NCI-H187 (cell line): ENCODE measurements at regions not wholly inside any gene's neighbourhood (a gene's known extent, or its start where the extent isn't known, plus 50 kb on each side); places are given as distances from the start of the nearest gene placed in this dataset.

ENCODE experiments used
- DNase-seq, 2 experiments: peaks; one replicate each; lab custom pipeline; 2025; lab: John Stamatoyannopoulos, UW

DNA sequence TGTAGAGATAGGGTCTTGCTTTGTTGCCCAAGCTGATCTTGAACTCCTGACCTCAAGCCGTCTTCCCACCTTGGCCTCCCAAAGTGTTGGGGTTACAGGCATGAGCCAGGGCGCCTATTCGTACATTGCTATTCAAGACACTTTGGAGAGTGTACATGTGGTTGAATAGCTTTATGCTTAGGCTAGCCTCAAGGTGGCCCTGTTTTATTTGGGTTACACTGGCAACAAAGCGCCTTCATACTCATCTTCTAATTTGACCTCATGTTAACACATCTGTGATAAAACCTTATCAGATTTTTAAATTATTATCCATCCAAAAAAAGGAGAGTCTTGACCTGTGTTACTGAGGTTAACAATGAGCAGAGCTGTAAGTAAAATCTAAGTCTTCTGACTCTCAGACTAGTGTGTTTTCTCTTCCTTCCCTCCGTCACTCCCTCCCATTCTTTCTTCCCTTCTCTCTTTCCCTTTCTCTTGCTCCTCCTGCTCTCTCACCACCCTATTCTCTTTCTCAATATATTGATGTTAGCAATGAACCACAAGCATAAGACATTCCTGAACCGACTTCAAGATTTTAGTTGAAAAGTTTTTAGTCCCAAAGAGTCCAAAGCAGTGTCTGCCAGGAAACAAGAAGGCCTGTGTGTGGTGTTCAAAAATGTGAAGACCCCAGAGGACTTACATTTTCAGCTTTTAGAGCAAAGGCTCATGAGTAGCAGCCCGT, 603.7 kb upstream of the CFAP20DC start:
- DNase-seq, result no peak

GRCh38 chr3:59644479-59645402, 594.9 kb upstream of the CFAP20DC start:
- DNase-seq, result no peak

DNA sequence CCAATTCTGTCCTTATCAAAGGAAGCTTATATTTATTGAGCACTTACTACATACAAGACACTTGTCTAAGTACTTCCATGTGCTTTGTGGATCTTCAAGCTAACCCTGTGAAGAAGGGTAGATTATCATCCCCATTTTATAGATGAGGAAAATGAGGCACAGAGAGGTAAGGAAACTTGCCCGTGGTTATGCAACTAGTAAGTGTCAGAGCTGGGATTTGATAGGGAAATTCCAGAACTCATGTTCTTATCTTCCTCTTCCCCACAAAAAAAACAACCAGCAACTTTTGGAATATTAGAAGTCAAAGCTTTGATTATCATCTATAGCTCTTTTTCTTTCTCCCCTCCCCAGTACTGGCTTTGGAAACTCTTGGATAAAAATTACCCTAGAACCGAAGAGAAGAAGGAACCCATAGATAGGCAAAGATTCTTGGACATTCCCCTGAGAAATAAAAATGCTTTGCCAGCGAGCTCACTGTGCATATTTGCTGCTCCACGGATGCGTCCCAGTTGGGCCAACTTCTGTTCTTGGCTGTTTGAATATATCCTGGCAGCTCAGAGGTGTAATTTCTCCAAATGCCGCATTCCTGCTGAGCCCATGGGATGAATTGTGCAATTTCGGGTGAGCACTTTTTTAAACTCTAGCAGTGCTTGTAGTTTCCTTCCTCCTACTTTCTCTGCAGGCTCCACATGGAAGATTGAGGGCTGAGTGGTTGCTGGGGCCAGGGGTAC, 591.5 kb upstream of the CFAP20DC start:
- DNase-seq, result no peak

- DNase-seq, result no peak
Measured at GRCh38 chr3:59632760-59633573, 583.1 kb upstream of the CFAP20DC start.

GRCh38 chr3:59631482-59631881, 581.7 kb upstream of the CFAP20DC start:
- no peak for DNase-seq

GRCh38 chr3:59621037-59621436, 571.2 kb upstream of the CFAP20DC start:
- DNase-seq, result no peak

DNA sequence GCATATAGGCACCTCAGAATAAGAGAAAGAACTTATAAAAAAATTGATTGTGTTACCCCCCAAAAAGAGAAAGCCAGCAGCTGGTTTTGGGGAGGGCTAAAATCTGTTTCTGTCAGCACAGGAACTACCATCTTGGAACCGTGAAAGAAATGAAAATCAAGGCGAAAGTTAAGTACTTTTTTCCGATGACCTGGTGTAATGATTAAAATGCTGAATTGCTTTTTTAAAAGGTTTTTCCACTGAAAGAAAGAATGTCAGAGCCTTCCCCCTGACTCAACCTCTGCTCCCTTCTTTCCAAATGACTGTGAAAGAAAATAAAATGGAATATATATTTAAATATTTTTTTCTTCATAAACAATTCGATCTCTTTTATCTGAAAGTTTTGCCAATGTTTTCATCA, 570.5 kb upstream of the CFAP20DC start:
- no peak for DNase-seq

GRCh38 chr3:59612444-59612715, 562.6 kb upstream of the CFAP20DC start:
- no peak for DNase-seq

GRCh38 chr3:59611649-59612443, 562.0 kb upstream of the CFAP20DC start:
- no peak for DNase-seq

GRCh38 chr3:59609657-59610348, 560.0 kb upstream of the CFAP20DC start:
- no peak for DNase-seq

- DNase-seq, result peak; percentile 41 to 44
Measured at GRCh38 chr3:59608356-59608755, 558.5 kb upstream of the CFAP20DC start.

- DNase-seq, result no peak
Measured at GRCh38 chr3:59607656-59608055, 557.8 kb upstream of the CFAP20DC start.

DNA sequence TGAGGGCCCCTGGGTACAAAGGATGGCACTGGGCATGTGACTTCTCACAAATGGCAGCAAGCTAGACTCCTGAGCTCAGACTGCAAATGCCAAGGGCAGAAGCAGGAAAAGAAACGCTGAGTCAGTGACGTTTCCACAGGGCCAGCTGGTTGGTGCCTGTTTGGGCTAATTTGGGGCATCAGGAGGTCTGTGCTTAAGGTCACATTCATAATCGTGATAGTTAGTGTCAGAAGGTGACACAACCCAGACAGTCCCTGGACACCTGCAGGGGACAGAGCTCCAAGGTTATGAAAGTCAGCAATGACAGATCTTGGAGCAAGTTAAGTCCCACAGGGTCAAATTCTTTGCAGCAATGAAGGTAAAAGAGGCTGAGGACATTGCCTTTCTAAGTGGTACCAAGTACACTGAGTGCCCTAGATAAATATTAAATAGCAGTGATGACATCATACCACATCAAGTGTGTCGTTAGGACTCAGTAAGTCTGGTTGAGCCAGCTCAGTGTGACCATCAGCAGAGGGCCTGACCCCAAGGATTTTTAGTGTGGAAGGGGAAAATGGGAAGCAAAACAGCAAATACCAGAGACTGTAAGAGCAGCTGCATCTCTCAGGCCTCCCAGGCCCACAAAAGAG, 556.9 kb upstream of the CFAP20DC start:
- no peak for DNase-seq

GRCh38 chr3:59605944-59606534, 556.2 kb upstream of the CFAP20DC start:
- peak in 1 of 2 experiments; percentile 37 for DNase-seq

GRCh38 chr3:59605318-59605717, 555.5 kb upstream of the CFAP20DC start:
- DNase-seq, result peak; percentile 6 to 34

- DNase-seq, result no peak
Measured at GRCh38 chr3:59601486-59601885, 551.7 kb upstream of the CFAP20DC start.

- no peak for DNase-seq
Measured at GRCh38 chr3:59600631-59601030, 550.8 kb upstream of the CFAP20DC start.

DNA sequence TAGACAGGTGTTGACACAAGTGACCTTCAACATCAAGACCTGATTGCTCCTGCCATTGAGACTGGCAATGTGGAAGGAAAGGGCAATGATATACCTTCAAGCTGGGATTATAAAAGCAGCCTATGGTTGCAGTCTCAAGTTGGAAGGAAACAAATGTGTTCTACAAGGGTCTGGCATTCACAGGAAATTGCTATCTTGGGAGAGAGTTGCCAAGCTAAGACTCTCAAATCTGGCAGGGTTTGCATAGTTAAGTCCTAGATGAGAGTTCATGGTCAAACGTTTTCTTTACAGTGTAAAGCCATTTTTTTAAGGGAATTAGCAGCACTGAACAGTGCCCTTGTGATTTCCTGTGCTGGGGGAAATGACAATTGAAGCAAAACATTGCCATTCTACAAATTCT, 546.9 kb upstream of the CFAP20DC start:
- no peak for DNase-seq

GRCh38 chr3:59595830-59596229, 546.0 kb upstream of the CFAP20DC start:
- no peak for DNase-seq

- no peak for DNase-seq
Measured at GRCh38 chr3:59593380-59593779, 543.6 kb upstream of the CFAP20DC start.
